SK-N-SH treated with all-trans-retinoic acid at 6 μM for 48 hours (cell line): ENCODE measurements at regions not wholly inside any gene's neighbourhood (a gene's known extent, or its start where the extent isn't known, plus 50 kb on each side); places are given as distances from the start of the nearest gene placed in this dataset.

Experiments used
- ARNTL ChIP-seq: fragments of 450-650 bp; formaldehyde crosslinking; IDR thresholded peaks from 2 replicates; pipeline ENCODE4 v1.5.0; 2020; ENCODE audit warnings: low read depth, mild to moderate bottlenecking, moderate library complexity, borderline replicate concordance
- ESRRG ChIP-seq: fragments of 250-450 bp; sonication (Bioruptor Pico); IDR thresholded peaks from 2 replicates; pipeline ENCODE4 v1.6.1; 2021; ENCODE audit warnings: mild to moderate bottlenecking
- GLIS3 ChIP-seq: fragments of 250-450 bp; sonication (Bioruptor Pico); IDR thresholded peaks from 2 replicates; pipeline ENCODE4 v1.5.0; 2020; ENCODE audit warnings: mild to moderate bottlenecking, moderate library complexity
- OSR1 ChIP-seq: fragments of 250-450 bp; sonication (Bioruptor Pico); IDR thresholded peaks from 2 replicates; pipeline ENCODE4 v1.8.0; 2022; ENCODE audit warnings: moderate library complexity, mild to moderate bottlenecking, inconsistent platforms
- ZNF70 ChIP-seq: fragments of 450-650 bp; formaldehyde crosslinking; IDR thresholded peaks from 2 replicates; pipeline ENCODE4 v1.5.0; 2020; ENCODE audit warnings: mild to moderate bottlenecking, moderate library complexity

- TF ChIP-seq GLIS3 (CRISPR knock-in tag) = no peak
- no peak for TF ChIP-seq ZNF70
- no peak for TF ChIP-seq OSR1
- no peak for TF ChIP-seq ARNTL (CRISPR knock-in tag)
- no peak for TF ChIP-seq ESRRG
These were observed 605.1 kb downstream of the PSAT1 start for GRCh38 chr9:78902051-78902450.
